Glutamatergic neuron (in vitro differentiated cells): ENCODE measurements at regions not wholly inside any gene's neighbourhood (a gene's known extent, or its start where the extent isn't known, plus 50 kb on each side); places are given as distances from the start of the nearest gene placed in this dataset.

ENCODE experiments used
- DNase-seq: peaks from one replicate; pipeline ENCODE4 v3.0.0; 2022
- H3K27ac Mint-ChIP-seq: one replicate; pipeline ENCODE4 v1.8.0; 2020; ENCODE audit warnings: mild to moderate bottlenecking, mixed read lengths, inconsistent platforms; ENCODE audit not compliant: unreplicated experiment
- H3K27me3 Mint-ChIP-seq: one replicate; pipeline ENCODE4 v1.8.0; 2020; ENCODE audit warnings: mild to moderate bottlenecking, moderate library complexity, mixed read lengths, inconsistent platforms; ENCODE audit not compliant: unreplicated experiment
- H3K36me3 Mint-ChIP-seq: one replicate; pipeline ENCODE4 v1.8.0; 2020; ENCODE audit warnings: mild to moderate bottlenecking, mixed read lengths, inconsistent platforms; ENCODE audit not compliant: unreplicated experiment
- H3K4me1 Mint-ChIP-seq: one replicate; pipeline ENCODE4 v1.8.0; 2020; ENCODE audit warnings: mild to moderate bottlenecking, low read depth, mixed read lengths, inconsistent platforms; ENCODE audit not compliant: unreplicated experiment
- H3K4me3 Mint-ChIP-seq: one replicate; pipeline ENCODE4 v1.8.0; 2020; ENCODE audit warnings: mild to moderate bottlenecking, mixed read lengths, inconsistent platforms; ENCODE audit not compliant: unreplicated experiment
- H3K9me3 Mint-ChIP-seq: one replicate; pipeline ENCODE4 v1.8.0; 2020; ENCODE audit warnings: mild to moderate bottlenecking, moderate library complexity, mixed read lengths, inconsistent platforms; ENCODE audit not compliant: unreplicated experiment
- TF ChIP-seq, protein P1 (sequence below): fragments of 200-600 bp; sonication (generic); IDR thresholded peaks from one replicate; pipeline ENCODE4 v1.5.0; 2021; ENCODE audit not compliant: partially characterized antibody, unreplicated experiment

DNA sequence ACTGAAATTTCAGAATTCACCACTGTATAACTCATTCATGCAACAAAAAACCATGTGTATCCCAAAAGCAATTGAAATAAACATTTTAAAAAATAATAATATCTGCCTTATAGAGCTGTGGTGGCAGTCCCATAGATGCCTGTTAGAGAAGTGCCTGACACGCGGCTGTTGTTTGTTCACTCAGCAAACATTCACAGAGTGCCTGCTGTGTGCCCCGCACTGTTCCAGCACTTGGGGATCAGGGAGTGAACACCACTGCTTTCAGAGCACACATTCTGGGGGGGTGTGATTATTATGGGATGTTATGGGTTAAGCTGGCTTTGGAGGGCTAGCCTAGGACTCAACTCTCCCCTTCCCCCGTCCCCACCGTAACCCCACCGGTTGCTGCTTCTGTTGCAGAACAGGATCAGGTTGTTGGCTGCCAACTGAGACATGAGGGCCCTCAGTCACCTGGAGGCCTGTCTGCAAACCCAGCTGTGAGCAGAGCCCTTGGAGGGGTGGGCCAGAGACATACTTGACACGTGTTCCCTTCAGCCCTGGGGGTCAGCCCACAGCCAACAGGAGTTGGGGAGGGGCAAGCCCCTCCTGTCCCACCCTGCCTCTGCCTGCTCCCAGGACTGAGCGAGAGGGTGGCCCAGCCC is 103.3 kb upstream of the CIBAR2 start:
- Mint-ChIP-seq H3K9me3 (peaks cover 11% of the 10 kb centered on the region), H3K4me1 (peaks cover 29% of the 10 kb centered on the region), H3K4me3 (no peak overlapping the region), H3K36me3 (no peaks in the 10 kb centered on the region), H3K27ac (no peak overlapping the region), H3K27me3 (peaks cover 9% of the 10 kb centered on the region)
- no peak for DNase-seq
- TF ChIP-seq, protein P1, sequence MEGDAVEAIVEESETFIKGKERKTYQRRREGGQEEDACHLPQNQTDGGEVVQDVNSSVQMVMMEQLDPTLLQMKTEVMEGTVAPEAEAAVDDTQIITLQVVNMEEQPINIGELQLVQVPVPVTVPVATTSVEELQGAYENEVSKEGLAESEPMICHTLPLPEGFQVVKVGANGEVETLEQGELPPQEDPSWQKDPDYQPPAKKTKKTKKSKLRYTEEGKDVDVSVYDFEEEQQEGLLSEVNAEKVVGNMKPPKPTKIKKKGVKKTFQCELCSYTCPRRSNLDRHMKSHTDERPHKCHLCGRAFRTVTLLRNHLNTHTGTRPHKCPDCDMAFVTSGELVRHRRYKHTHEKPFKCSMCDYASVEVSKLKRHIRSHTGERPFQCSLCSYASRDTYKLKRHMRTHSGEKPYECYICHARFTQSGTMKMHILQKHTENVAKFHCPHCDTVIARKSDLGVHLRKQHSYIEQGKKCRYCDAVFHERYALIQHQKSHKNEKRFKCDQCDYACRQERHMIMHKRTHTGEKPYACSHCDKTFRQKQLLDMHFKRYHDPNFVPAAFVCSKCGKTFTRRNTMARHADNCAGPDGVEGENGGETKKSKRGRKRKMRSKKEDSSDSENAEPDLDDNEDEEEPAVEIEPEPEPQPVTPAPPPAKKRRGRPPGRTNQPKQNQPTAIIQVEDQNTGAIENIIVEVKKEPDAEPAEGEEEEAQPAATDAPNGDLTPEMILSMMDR = no peak

DNA sequence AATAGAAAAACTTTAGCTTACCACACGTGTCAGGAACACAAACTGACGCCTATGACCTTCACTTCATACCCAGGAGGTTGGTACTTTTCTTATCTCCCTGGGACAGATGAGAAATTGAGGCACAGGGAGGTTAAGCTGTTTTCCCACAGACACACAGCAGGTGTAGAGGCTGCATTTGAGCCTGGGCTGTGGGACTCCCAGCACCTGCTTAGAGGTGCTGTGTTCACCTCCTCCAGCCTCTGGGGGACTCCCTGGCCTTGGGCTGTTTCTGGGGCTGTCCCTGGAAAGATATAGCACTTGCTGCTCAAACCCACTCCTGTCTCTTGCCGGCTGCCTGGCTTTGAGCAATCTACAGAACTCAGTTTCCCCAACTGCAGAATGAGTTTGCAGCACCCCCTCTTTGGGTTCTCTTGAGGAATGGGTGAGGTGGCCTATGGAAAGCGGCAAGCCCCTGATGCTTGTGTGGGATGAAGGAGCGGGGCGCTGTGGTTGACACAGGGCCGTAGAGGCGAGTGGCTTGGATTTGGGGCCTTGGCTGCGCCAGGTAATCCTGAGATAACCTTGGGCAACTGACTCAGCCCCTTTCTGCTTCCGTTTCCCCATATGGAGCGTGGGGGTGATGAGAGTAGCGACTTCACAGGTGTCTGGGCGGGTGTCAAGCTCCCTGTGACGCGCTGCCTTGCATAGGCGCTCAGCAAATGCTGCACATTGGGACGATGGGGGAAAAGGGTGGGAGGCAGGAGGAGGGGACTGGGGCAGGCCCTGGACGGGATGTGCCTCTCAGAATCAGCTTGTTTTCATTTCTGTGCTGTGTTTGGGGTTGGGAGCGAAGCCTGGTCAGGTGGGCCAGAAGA is 104.5 kb upstream of the CIBAR2 start:
- TF ChIP-seq, protein P1 = no peak
- no peak for DNase-seq
- peaks cover 35% of the 10 kb centered on the region for H3K4me1 Mint-ChIP-seq
- peak overlapping the region; percentile 17 for H3K27ac Mint-ChIP-seq
- peaks cover 14% of the 10 kb centered on the region for H3K9me3 Mint-ChIP-seq
- H3K27me3 Mint-ChIP-seq = peaks cover 10% of the 10 kb centered on the region
- peak overlapping the region; percentile 25 for H3K4me3 Mint-ChIP-seq
- no peaks in the 10 kb centered on the region for H3K36me3 Mint-ChIP-seq

DNA sequence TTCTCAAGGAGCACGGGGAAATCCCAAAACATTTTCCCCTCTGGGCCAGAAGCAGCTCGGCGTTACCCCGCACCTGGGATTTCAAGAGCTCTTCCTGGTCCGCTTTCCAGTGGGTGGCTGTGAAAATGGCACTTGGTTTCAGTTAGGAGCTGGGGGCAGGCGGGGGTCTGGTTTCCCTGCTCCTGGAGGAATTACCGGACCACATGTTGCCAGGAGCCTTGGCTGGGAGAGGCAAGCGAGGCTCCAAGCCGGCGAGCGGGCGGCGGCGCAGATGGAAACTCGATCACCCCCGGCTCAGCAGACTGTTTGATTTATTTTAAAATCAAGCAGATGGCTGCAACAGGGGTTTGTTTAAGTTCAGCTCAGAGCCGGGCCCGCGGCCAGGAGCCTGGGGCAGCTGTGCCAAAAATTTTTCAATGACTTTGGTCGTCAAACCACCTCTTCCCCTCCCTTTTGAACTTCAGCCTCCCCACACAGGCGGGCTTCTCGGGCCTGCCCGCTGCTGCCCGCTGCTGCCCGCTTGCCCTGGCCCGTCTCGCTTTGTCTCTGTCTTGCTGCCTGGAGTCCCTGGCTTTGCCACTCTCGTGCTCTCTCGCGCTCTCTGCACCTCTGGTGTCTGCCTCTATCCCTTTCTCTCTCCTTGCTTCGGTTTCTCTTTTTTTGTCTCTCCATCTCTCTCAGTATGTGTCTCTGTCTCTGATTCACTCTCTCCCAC is 108.0 kb upstream of the CIBAR2 start:
- no peaks in the 10 kb centered on the region for H3K36me3 Mint-ChIP-seq
- peak overlapping the region; percentile 92 for H3K27ac Mint-ChIP-seq
- peak; percentile 73 for DNase-seq
- H3K27me3 Mint-ChIP-seq = peaks cover 10% of the 10 kb centered on the region
- H3K4me1 Mint-ChIP-seq = peaks cover 41% of the 10 kb centered on the region
- TF ChIP-seq, protein P1 = no peak
- H3K9me3 Mint-ChIP-seq = peaks cover 16% of the 10 kb centered on the region
- peak overlapping the region; percentile 83 for H3K4me3 Mint-ChIP-seq

DNA sequence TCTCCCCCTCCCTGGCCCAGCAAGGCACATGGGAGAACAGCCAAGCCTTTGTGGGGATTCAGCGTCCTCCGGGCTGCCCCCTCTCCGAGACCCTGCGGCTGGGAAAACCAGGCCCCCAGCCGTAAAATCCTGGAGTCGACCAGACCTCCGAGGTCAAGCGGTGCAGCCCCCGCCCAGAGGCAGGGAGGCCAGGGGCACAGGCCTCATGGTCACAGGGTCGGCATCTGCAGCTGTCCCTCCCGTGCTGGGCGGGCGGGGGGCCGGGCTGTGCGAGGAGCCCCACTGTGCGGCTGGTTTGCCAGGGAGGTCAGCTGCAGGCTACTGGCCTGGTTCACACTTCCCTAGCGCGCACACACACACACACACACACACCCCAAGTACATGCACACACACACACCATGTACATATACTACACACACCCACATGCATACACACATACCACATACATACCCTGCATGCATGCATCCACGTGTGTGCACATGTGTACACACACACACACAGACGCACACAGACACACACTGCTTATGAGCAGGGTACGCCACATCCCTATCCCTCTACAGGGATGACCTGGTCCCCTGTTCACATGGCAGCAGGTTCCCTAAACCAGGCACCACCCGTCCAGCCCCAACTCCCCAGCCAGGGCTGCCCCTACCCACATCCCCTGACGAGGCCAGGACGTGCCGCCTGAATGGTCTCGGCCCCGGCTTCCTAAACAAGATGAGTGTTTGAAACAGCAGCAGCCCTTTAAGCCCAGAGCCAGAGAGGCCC is 108.9 kb upstream of the CIBAR2 start:
- peak overlapping the region; percentile 91 for H3K27ac Mint-ChIP-seq
- H3K27me3 Mint-ChIP-seq = peaks cover 8% of the 10 kb centered on the region
- no peaks in the 10 kb centered on the region for H3K36me3 Mint-ChIP-seq
- H3K9me3 Mint-ChIP-seq = peaks cover 16% of the 10 kb centered on the region
- DNase-seq = peak; percentile 60
- TF ChIP-seq, protein P1 = no peak
- H3K4me3 Mint-ChIP-seq = peak overlapping the region; percentile 63
- H3K4me1 Mint-ChIP-seq = peaks cover 43% of the 10 kb centered on the region
